ENCODE measurements at regions not wholly inside any gene's neighbourhood (a gene's known extent, or its start where the extent isn't known, plus 50 kb on each side); places are given as distances from the start of the nearest gene placed in this dataset.

DNA sequence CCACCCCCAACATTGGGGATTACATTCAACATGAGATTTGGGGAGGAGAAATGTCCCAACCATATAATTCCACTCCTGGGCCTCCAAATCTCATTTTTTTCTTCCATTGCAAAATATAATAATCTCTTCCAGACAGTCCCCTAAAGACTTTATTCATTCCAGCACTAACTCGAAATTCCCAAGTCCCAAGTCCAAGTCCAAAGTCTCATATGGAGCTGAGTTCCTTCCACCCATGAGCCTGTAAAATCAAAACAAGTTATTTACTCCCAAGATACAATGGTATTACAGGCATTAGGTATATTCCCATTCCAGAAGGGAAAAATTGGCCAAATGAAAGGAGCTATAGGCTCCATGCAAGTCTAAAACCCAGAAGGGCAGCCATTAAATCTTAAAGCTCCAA, 56.7 kb downstream of the P2RY1 start:
- POLR2A ChIA-PET = no interaction called here
- BruUV-seq (replicated peaks) = no TSS peak
- DNase-seq (ENCODE audit: low spot score) = no peak
- Histone ChIP-seq H4K20me1 (ENCODE audit: insufficient read depth, low read length) (no peaks in the 10 kb centered on the region), H3K4me2 (ENCODE audit: low read length) (no peak overlapping the region), H2AFZ (ENCODE audit: low read length) (no peak overlapping the region), H3K9me3 (ENCODE audit: low read length) (no peaks in the 10 kb centered on the region), H3K36me3 (ENCODE audit: insufficient read depth, low read length) (no peaks in the 10 kb centered on the region), H3K9me2 (ENCODE audit: insufficient read depth, low read length) (no peaks in the 10 kb centered on the region), H3K4me3 (ENCODE audit: low read depth, low read length, poor library complexity, severe bottlenecking) (no peak overlapping the region), H3K79me2 (ENCODE audit: insufficient read depth, low read depth, low read length) (no peaks in the 10 kb centered on the region), H3K4me1 (ENCODE audit: insufficient read depth, low read length, poor library complexity, severe bottlenecking) (no peaks in the 10 kb centered on the region), H3K27ac (ENCODE audit: low read depth, low read length, poor library complexity, severe bottlenecking) (no peak overlapping the region)
- CTCF ChIA-PET (ENCODE audit: unreplicated experiment) = no interaction called here
- TF ChIP-seq EZH2phosphoT487 (IDR thresholded peaks at IDR 0.05; ENCODE audit: borderline replicate concordance, low read depth, low read length) = no peak
- intact Hi-C loops (cut with micrococcal nuclease; ENCODE audit: unreplicated experiment) = no loop called here

DNA sequence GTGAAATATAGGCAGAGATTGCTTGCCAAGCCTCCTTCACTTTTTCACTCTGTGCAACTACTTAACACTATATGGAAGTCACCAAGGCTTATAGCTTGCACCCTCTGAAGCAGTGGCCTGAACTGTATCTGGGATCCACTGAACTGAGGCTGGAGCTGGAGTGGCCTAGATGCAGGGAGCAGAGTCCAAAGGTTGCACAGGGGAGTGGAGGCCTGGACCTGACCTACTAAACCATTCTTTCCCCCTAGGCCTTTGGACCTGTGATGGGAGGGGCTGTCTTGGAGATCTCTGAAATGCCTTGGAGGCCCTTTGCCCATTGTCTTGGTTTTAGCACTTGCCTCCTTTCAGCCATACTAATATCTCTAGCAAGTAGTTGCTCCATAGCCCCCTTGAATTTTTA, 57.5 kb downstream of the P2RY1 start:
- no peak for DNase-seq (ENCODE audit: low spot score)
- ChIA-PET CTCF (ENCODE audit: unreplicated experiment) (no interaction called here), POLR2A (no interaction called here)
- BruUV-seq (replicated peaks) = no TSS peak
- H3K27ac ChIP-seq (ENCODE audit: low read depth, low read length, poor library complexity, severe bottlenecking) = no peak overlapping the region
- H3K79me2 ChIP-seq (ENCODE audit: insufficient read depth, low read depth, low read length) = no peaks in the 10 kb centered on the region
- no peaks in the 10 kb centered on the region for H3K4me1 ChIP-seq (ENCODE audit: insufficient read depth, low read length, poor library complexity, severe bottlenecking)
- no peak overlapping the region for H3K4me2 ChIP-seq (ENCODE audit: low read length)
- H2AFZ ChIP-seq (ENCODE audit: low read length) = no peak overlapping the region
- intact Hi-C loops (cut with micrococcal nuclease; ENCODE audit: unreplicated experiment) = no loop called here
- TF ChIP-seq, protein P1, sequence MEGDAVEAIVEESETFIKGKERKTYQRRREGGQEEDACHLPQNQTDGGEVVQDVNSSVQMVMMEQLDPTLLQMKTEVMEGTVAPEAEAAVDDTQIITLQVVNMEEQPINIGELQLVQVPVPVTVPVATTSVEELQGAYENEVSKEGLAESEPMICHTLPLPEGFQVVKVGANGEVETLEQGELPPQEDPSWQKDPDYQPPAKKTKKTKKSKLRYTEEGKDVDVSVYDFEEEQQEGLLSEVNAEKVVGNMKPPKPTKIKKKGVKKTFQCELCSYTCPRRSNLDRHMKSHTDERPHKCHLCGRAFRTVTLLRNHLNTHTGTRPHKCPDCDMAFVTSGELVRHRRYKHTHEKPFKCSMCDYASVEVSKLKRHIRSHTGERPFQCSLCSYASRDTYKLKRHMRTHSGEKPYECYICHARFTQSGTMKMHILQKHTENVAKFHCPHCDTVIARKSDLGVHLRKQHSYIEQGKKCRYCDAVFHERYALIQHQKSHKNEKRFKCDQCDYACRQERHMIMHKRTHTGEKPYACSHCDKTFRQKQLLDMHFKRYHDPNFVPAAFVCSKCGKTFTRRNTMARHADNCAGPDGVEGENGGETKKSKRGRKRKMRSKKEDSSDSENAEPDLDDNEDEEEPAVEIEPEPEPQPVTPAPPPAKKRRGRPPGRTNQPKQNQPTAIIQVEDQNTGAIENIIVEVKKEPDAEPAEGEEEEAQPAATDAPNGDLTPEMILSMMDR (conservative IDR thresholded peaks at IDR 0.05; ENCODE audit: low read length) = no peak
- no peak for TF ChIP-seq EZH2phosphoT487 (IDR thresholded peaks at IDR 0.05; ENCODE audit: borderline replicate concordance, low read depth, low read length)
- no peak overlapping the region for H3K4me3 ChIP-seq (ENCODE audit: low read depth, low read length, poor library complexity, severe bottlenecking)
- no peaks in the 10 kb centered on the region for H3K9me2 ChIP-seq (ENCODE audit: insufficient read depth, low read length)
- H3K36me3 ChIP-seq (ENCODE audit: insufficient read depth, low read length) = no peaks in the 10 kb centered on the region
- no peaks in the 10 kb centered on the region for H3K9me3 ChIP-seq (ENCODE audit: low read length)
- no peaks in the 10 kb centered on the region for H4K20me1 ChIP-seq (ENCODE audit: insufficient read depth, low read length)

DNA sequence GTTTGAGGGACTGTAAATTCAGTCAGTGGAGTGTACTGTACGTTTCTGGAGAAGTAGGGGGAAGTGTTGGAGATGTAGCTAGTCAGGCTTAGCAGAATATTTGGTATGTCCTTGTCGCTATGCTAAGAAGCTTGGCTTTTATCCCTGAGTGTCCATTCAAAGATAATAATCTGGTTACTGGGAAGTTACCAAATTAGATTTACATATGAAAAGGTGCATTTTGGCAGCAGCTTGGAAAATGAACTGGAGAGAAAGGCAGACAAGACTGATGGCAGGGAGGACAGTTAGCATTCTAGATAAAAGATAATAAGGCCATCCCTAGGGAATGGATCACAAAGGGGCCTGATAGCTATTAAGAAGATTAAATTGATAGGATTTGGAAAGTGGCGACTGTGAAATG, 58.7 kb downstream of the P2RY1 start:
- no peak overlapping the region for H3K4me2 ChIP-seq (ENCODE audit: low read length)
- no peaks in the 10 kb centered on the region for H3K9me3 ChIP-seq (ENCODE audit: low read length)
- no peak for DNase-seq (ENCODE audit: low spot score)
- no TSS peak for BruUV-seq (replicated peaks)
- POLR2A ChIA-PET = no interaction called here
- no peak overlapping the region for H2AFZ ChIP-seq (ENCODE audit: low read length)
- TF ChIP-seq, protein P1 (conservative IDR thresholded peaks at IDR 0.05; ENCODE audit: low read length) = no peak
- TF ChIP-seq EZH2phosphoT487 (IDR thresholded peaks at IDR 0.05; ENCODE audit: borderline replicate concordance, low read depth, low read length) = no peak
- H3K36me3 ChIP-seq (ENCODE audit: insufficient read depth, low read length) = no peaks in the 10 kb centered on the region
- no peaks in the 10 kb centered on the region for H3K9me2 ChIP-seq (ENCODE audit: insufficient read depth, low read length)
- intact Hi-C loops (cut with micrococcal nuclease; ENCODE audit: unreplicated experiment) = no loop called here
- no peaks in the 10 kb centered on the region for H4K20me1 ChIP-seq (ENCODE audit: insufficient read depth, low read length)
- CTCF ChIA-PET (ENCODE audit: unreplicated experiment) = no interaction called here
- no peak overlapping the region for H3K4me3 ChIP-seq (ENCODE audit: low read depth, low read length, poor library complexity, severe bottlenecking)
- no peak overlapping the region for H3K27ac ChIP-seq (ENCODE audit: low read depth, low read length, poor library complexity, severe bottlenecking)
- H3K4me1 ChIP-seq (ENCODE audit: insufficient read depth, low read length, poor library complexity, severe bottlenecking) = no peaks in the 10 kb centered on the region
- no peaks in the 10 kb centered on the region for H3K79me2 ChIP-seq (ENCODE audit: insufficient read depth, low read depth, low read length)

Measured in OCI-LY7 (cell line).